ENCODE measurements at regions not wholly inside any gene's neighbourhood (a gene's known extent, or its start where the extent isn't known, plus 50 kb on each side); places are given as distances from the start of the nearest gene placed in this dataset.

GRCh38 chr3:66629150-66629981 is 128.5 kb upstream of the LRIG1 start:
- no peak for TF ChIP-seq CTCF (IDR thresholded peaks at IDR 0.05; ENCODE audit: insufficient read depth, low read depth, low read length, missing control alignments)
- no peak overlapping the region for H3K4me3 ChIP-seq (ENCODE audit: low read length)
- no peak for DNase-seq (ENCODE audit: low read depth)

GRCh38 chr3:66629982-66630368 is 129.2 kb upstream of the LRIG1 start:
- no peak for TF ChIP-seq CTCF (IDR thresholded peaks at IDR 0.05; ENCODE audit: insufficient read depth, low read depth, low read length, missing control alignments)
- H3K4me3 ChIP-seq (ENCODE audit: low read length) = no peak overlapping the region
- no peak for DNase-seq (ENCODE audit: low read depth)

DNA sequence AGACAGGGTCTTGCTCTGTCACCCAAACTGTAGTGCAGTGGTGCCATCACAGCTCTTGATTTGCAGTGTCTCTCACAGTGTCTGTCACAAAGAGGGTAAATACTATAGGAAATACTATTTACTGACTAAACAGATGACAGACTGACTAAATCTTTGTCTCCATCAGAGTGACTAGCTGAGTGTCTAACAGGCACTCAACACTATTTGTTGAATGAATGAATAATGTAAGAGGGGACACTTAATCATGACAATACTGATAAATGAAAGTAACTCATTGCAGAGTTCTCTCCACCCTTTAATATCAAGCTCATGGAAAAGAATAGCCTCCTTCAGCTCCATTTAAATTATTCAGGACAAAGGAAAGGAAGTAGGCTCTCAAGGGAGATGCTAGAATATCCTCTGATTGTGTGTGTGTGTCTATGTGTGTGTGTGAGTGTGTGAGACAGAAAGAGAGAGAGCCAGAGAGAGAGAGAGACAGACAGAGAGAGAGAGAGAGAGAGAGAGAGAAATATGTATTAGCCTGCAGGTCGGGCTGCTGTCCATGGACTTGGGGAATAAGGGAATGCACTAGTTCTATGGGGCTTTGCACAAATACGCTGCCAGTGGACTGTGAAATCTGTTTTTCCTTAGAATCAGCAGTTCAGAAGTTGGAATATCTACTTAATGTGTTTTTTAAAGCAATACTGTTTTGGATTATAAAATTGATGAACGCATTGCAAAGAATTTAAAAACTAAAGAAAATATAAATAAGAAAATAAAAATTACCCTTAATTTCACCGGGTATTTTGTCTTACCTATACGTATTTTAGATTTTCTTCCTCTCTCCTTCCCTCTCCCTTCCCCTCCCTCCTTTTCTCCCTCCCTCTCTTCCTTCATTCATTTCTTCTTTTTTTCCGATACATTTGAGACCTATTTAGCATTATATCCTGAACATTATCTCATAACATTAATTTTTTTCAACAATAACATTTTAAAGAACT is 132.9 kb upstream of the LRIG1 start:
- DNase-seq (ENCODE audit: low read depth) = no peak
- H3K4me3 ChIP-seq (ENCODE audit: low read length) = no peak overlapping the region
- no peak for TF ChIP-seq CTCF (IDR thresholded peaks at IDR 0.05; ENCODE audit: insufficient read depth, low read depth, low read length, missing control alignments)

DNA sequence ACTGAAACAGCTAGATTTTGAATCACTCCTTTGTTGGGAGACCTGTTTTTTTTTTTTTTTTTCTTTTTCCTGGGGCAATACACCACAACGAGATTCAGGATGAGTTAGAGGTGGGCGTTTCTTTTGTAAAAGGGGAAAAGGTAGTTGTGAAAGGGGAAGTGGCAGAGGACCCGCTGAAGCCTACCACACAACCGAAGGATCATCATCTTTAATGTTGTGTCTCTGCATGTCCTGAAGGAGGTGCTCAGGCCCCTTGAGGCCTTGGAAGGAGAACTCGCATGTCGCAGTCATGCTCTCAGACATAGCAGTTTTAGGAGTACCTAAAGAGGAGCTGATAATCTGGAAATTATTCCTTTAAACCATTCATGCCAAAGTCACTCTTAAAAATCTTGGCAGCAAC is 137.9 kb upstream of the LRIG1 start:
- peak; percentile 58 for DNase-seq (ENCODE audit: low read depth)
- H3K4me3 ChIP-seq (ENCODE audit: low read length) = no peak overlapping the region
- TF ChIP-seq CTCF (IDR thresholded peaks at IDR 0.05; ENCODE audit: insufficient read depth, low read depth, low read length, missing control alignments) = peak; percentile 38

GRCh38 chr3:66639809-66640356 is 139.1 kb upstream of the LRIG1 start:
- DNase-seq (ENCODE audit: low read depth) = no peak
- H3K4me3 ChIP-seq (ENCODE audit: low read length) = no peak overlapping the region
- no peak for TF ChIP-seq CTCF (IDR thresholded peaks at IDR 0.05; ENCODE audit: insufficient read depth, low read depth, low read length, missing control alignments)

DNA sequence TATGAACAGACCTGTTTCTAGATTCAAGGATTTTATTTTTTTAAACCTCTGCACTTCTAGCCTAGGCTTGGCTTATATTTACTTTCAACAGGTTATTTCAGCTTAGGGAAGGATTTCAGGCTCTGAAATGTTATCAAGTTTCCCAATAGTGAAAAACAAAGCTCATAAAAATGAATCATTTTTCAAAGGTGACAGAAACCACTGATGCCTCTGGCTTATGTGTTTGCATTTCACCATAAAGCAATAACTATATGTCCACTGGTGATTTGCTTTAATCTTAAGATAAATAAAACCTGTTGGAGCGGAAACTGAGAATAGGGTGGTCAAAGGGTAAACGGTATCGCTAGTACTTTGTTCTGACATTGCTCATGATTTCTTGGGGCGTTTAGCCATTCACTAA is 141.2 kb upstream of the LRIG1 start:
- peak; percentile 27 for DNase-seq (ENCODE audit: low read depth)
- TF ChIP-seq CTCF (IDR thresholded peaks at IDR 0.05; ENCODE audit: insufficient read depth, low read depth, low read length, missing control alignments) = no peak

More for the DNA sequence above, 141.2 kb upstream of the LRIG1 start:
- H3K4me3 ChIP-seq (ENCODE audit: low read length) = no peak overlapping the region
